GM12865 (cell line): ENCODE measurements at regions not wholly inside any gene's neighbourhood (a gene's known extent, or its start where the extent isn't known, plus 50 kb on each side); places are given as distances from the start of the nearest gene placed in this dataset.

Source experiments
- DNase-seq: peaks from one replicate; pipeline ENCODE4 v3.0.0; 2010; ENCODE audit warnings: low read depth
- H3K4me3 ChIP-seq: 2 replicates; pipeline ENCODE4 v1.5.1; 2011; ENCODE audit warnings: mild to moderate bottlenecking, low read depth, low read length, control low read depth
- CTCF ChIP-seq: IDR thresholded peaks from 2 replicates; pipeline ENCODE4 v1.5.1; 2011; ENCODE audit warnings: low read length, control low read depth, low read depth, inconsistent platforms; ENCODE audit not compliant: insufficient read depth; ENCODE audit errors: missing control alignments

- no peak for TF ChIP-seq CTCF
- DNase-seq = no peak
- no peak overlapping the region for H3K4me3 ChIP-seq
Measured at GRCh38 chr21:28090546-28090945, 902.1 kb downstream of the LTN1 start.

GRCh38 chr21:28089599-28090441, 902.9 kb downstream of the LTN1 start:
- DNase-seq = no peak
- no peak for TF ChIP-seq CTCF

GRCh38 chr21:28086861-28087581, 905.7 kb downstream of the LTN1 start:
- no peak for DNase-seq
- no peak for TF ChIP-seq CTCF
- H3K4me3 ChIP-seq = no peak overlapping the region

More at GRCh38 chr21:28089599-28090441, 902.9 kb downstream of the LTN1 start:
- H3K4me3 ChIP-seq = no peak overlapping the region

GRCh38 chr21:28084951-28085350, 907.7 kb downstream of the LTN1 start:
- no peak overlapping the region for H3K4me3 ChIP-seq
- TF ChIP-seq CTCF = no peak
- no peak for DNase-seq

- TF ChIP-seq CTCF = no peak
- no peak for DNase-seq
- no peak overlapping the region for H3K4me3 ChIP-seq
Measured at GRCh38 chr21:28083350-28083749, 909.3 kb downstream of the LTN1 start.

- no peak for TF ChIP-seq CTCF
- no peak overlapping the region for H3K4me3 ChIP-seq
- DNase-seq = no peak
Measured at GRCh38 chr21:28078126-28078525, 914.6 kb downstream of the LTN1 start.
